AG04450 (cell line): ENCODE measurements at regions not wholly inside any gene's neighbourhood (a gene's known extent, or its start where the extent isn't known, plus 50 kb on each side); places are given as distances from the start of the nearest gene placed in this dataset.

Source experiments
- CTCF ChIA-PET: fragments of 300-600, 350-600 bp; formaldehyde crosslinking; extraction: SDS; loops from one replicate; lab custom pipeline; 2022; ENCODE audit warnings: antibody characterized with exemption, inconsistent platforms; lab: Charles Lee
- POLR2A ChIA-PET: fragments of 350-600 bp; formaldehyde crosslinking; extraction: SDS; loops from one replicate; lab custom pipeline; 2021; ENCODE audit warnings: antibody characterized with exemption, inconsistent platforms; lab: Yijun Ruan, JAX
- DNase-seq: peaks from one replicate; pipeline ENCODE4 v3.0.0-alpha.2; 2011; ENCODE audit warnings: low read depth, low spot score
- H3K27ac ChIP-seq: one replicate; pipeline ENCODE4 v1.5.1; 2012; ENCODE audit warnings: low read depth, low read length, control low read depth
- H3K27me3 ChIP-seq: one replicate; pipeline ENCODE4 v1.6.0; 2012; ENCODE audit warnings: low read length; ENCODE audit not compliant: control insufficient read depth, insufficient read depth
- H3K4me3 ChIP-seq: 2 replicates; pipeline ENCODE4 v1.5.1; 2011; ENCODE audit warnings: mild to moderate bottlenecking, low read depth, low read length, control low read depth
- H3K9me3 ChIP-seq: 2 replicates; pipeline ENCODE4 v1.5.1; 2012; ENCODE audit warnings: low read length; ENCODE audit not compliant: control insufficient read depth, insufficient read depth
- CTCF ChIP-seq: IDR thresholded peaks from 2 replicates; pipeline ENCODE4 v1.5.1; 2011; ENCODE audit warnings: low read depth, low read length, control low read depth, inconsistent platforms

DNA sequence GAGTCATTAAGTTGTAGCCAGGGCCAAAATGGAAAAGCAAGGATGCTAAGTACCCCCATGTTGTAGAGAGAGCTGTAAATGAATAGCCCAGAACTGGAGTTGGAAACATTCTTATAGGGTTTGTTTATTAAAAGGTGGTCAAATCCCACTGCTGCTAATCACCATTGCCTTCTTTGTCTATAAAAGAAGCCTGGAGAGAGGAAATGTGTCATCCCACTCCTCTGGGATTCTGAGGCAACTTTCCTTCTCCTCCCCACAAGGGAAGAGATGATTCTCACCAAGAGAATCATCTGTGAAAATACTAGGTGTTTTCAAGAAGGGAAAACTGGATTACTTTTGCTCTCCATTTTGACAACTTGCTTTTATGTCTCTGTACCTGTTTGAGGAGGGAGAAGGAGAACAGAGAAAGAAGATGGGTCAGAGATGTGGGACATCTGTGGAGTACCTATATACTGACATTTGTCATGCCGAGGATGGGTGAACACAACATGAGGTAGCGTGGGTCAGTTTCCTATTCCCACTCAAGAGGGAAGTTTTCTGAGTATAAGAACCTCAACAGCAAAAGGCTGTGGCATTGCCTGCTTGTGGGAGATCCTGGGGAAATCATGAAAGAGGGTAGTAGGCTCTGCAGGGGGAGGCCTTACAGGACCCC lies 262.2 kb downstream of the KIF20B start:
- DNase-seq: no peak

GRCh38 chr10:89966211-89966610 lies 264.8 kb downstream of the KIF20B start:
- Histone ChIP-seq H3K4me3 (no peak overlapping the region), H3K9me3 (no peaks in the 10 kb centered on the region), H3K27ac (no peak overlapping the region), H3K27me3 (no peaks in the 10 kb centered on the region)
- CTCF ChIA-PET: no interaction called here
- POLR2A ChIA-PET: no interaction called here
- no peak for TF ChIP-seq CTCF
- DNase-seq: no peak

More for the DNA sequence above, 262.2 kb downstream of the KIF20B start:
- no peak for TF ChIP-seq CTCF
- no peaks in the 10 kb centered on the region; the same call in 1 of the 2 replicates for H3K9me3 ChIP-seq
- ChIA-PET POLR2A (no interaction called here), CTCF (no interaction called here)
- no peak overlapping the region for H3K27ac ChIP-seq
- no peak overlapping the region for H3K4me3 ChIP-seq
- no peaks in the 10 kb centered on the region for H3K27me3 ChIP-seq

DNA sequence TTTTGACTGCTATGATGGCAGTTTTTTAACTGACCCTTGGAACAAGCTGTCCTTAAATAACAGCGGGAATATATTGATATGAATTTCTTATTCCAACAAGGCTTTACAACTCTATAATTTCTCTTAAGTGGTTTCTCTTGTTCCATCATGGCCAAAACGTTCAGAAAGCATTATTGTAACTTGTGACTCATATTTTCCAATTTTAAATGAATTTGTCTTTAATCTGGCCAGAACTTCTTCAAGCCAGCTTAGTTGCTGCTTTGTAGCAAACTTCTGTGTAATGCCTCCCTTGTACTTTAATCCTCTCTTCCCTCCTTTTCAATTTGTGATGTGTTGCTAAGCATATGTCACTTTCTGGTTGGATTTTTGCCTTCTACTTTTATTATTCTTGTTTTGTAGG lies 271.9 kb downstream of the KIF20B start:
- Histone ChIP-seq H3K4me3 (no peak overlapping the region), H3K9me3 (no peaks in the 10 kb centered on the region), H3K27ac (no peak overlapping the region), H3K27me3 (no peaks in the 10 kb centered on the region)
- DNase-seq: no peak
- CTCF ChIA-PET: no interaction called here
- TF ChIP-seq CTCF: no peak
- POLR2A ChIA-PET: no interaction called here

- no peak for DNase-seq
- no peak overlapping the region for H3K4me3 ChIP-seq
- POLR2A ChIA-PET: no interaction called here
- no peak overlapping the region for H3K27ac ChIP-seq
- H3K9me3 ChIP-seq: no peaks in the 10 kb centered on the region
- no peak for TF ChIP-seq CTCF
- CTCF ChIA-PET: no interaction called here
- no peaks in the 10 kb centered on the region for H3K27me3 ChIP-seq
Observed at GRCh38 chr10:89975071-89975470, 273.7 kb downstream of the KIF20B start.

DNA sequence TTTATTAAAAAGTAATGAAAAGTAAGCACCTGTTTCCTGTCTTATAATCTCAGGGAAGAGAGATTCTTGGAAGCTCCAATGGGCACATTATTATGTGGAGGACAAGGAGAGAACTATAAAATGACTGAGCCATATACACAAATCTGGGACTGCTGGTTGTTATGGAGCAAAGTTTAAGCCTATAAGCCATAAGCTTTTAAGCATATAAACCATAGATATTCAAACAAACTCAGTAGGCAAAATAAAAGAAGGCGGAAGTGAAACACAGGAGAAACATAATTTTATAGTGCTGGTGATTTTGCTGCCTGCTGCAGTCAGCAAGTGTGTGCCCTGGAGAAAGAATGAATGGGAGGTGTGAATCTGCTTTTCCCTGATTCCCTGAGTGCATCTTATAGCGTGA lies 274.4 kb downstream of the KIF20B start:
- CTCF ChIA-PET: no interaction called here
- H3K27me3 ChIP-seq: no peaks in the 10 kb centered on the region
- H3K4me3 ChIP-seq: no peak overlapping the region
- DNase-seq: no peak
- TF ChIP-seq CTCF: no peak
- H3K9me3 ChIP-seq: no peaks in the 10 kb centered on the region
- no peak overlapping the region for H3K27ac ChIP-seq
- POLR2A ChIA-PET: no interaction called here
